CD14-positive monocyte (primary cell): ENCODE measurements at regions not wholly inside any gene's neighbourhood (a gene's known extent, or its start where the extent isn't known, plus 50 kb on each side); places are given as distances from the start of the nearest gene placed in this dataset.

Experiments used
- DNase-seq, 3 donors: peaks; one replicate each; pipeline ENCODE4 v3.0.0-alpha.2; 2011 to 2022
- H2AFZ ChIP-seq: 2 replicates; pipeline ENCODE4 v1.6.0; 2012; ENCODE audit warnings: mild to moderate bottlenecking, low read depth, low read length, inconsistent platforms; ENCODE audit not compliant: insufficient read depth, poor library complexity, severe bottlenecking
- H3K27ac ChIP-seq, 2 donors: 1 replicate in 1 of 2; 2 replicates in 1 of 2; pipeline ENCODE4 v1.5.1; 2012 to 2013; ENCODE audit warnings: low read length in 2 of 2, control low read depth in 1 of 2, inconsistent platforms in 1 of 2, low read depth in 1 of 2, mild to moderate bottlenecking in 1 of 2
- H3K27me3 ChIP-seq, 2 donors: one replicate each; pipeline versions ENCODE4 v1.6.0 to v1.6.1; 2011 to 2013; ENCODE audit warnings: low read length in 2 of 2; ENCODE audit not compliant: control insufficient read depth in 2 of 2, insufficient read depth in 2 of 2
- H3K36me3 ChIP-seq, 2 donors: replicated peaks in 1 of 2; 1 replicate in 1 of 2; 2 replicates in 1 of 2; pipeline versions ENCODE4 v1.5.1 to v1.6.1; 2012 to 2013; ENCODE audit warnings: low read length in 2 of 2, control low read depth in 1 of 2, inconsistent platforms in 1 of 2, mild to moderate bottlenecking in 1 of 2; ENCODE audit not compliant: insufficient read depth in 2 of 2, control insufficient read depth in 1 of 2
- H3K4me1 ChIP-seq, 2 donors: 1 replicate in 1 of 2; 2 replicates in 1 of 2; pipeline versions ENCODE4 v1.5.1 to v1.6.1; 2012 to 2013; ENCODE audit warnings: low read length in 2 of 2, control low read depth in 1 of 2, inconsistent platforms in 1 of 2, mild to moderate bottlenecking in 1 of 2, moderate library complexity in 1 of 2; ENCODE audit not compliant: insufficient read depth in 2 of 2, control insufficient read depth in 1 of 2
- H3K4me2 ChIP-seq: replicated peaks from 2 replicates; pipeline ENCODE3; 2012; ENCODE audit warnings: low read length, moderate library complexity, mild to moderate bottlenecking; ENCODE audit not compliant: poor library complexity, severe bottlenecking; ENCODE audit errors: extremely low read depth
- H3K4me3 ChIP-seq, 3 experiments: fragments of 200-600 bp in 1 of 3; sonication (generic) in 1 of 3; replicated peaks in 1 of 3; 1 replicate in 2 of 3; 2 replicates in 1 of 3; pipeline ENCODE4 v1.5.1; 2011 to 2013; ENCODE audit warnings: low read length in 3 of 3, mild to moderate bottlenecking in 3 of 3, control low read depth in 2 of 3, low read depth in 2 of 3, inconsistent platforms in 1 of 3, moderate library complexity in 1 of 3
- H3K79me2 ChIP-seq: 2 replicates; pipeline ENCODE4 v1.6.0; 2012; ENCODE audit warnings: mild to moderate bottlenecking, control low read depth, inconsistent platforms, low read length, moderate library complexity; ENCODE audit not compliant: insufficient read depth
- H3K9ac ChIP-seq: 2 replicates; pipeline ENCODE4 v1.6.0; 2017; ENCODE audit warnings: low read length, mild to moderate bottlenecking; ENCODE audit not compliant: insufficient read depth, poor library complexity, severe bottlenecking
- H3K9me3 ChIP-seq, 2 donors: replicated peaks in 1 of 2; 1 replicate in 1 of 2; 2 replicates in 1 of 2; pipeline versions ENCODE4 v1.5.1 to v1.6.1; 2012 to 2013; ENCODE audit warnings: low read length in 2 of 2, control low read depth in 1 of 2; ENCODE audit not compliant: control insufficient read depth in 1 of 2, insufficient read depth in 1 of 2
- H4K20me1 ChIP-seq: 2 replicates; pipeline ENCODE4 v1.6.0; 2012; ENCODE audit warnings: mild to moderate bottlenecking, low read length, control low read depth, moderate library complexity; ENCODE audit not compliant: insufficient read depth
- H3K27ac Mint-ChIP-seq, 7 donors: one replicate each; pipeline ENCODE4 v1.8.0; 2020; ENCODE audit warnings: mild to moderate bottlenecking in 7 of 7, mixed read lengths in 7 of 7, moderate library complexity in 6 of 7, inconsistent platforms in 2 of 7
- H3K27me3 Mint-ChIP-seq, 3 donors: one replicate each; pipeline ENCODE4 v1.8.0; 2021 to 2022; ENCODE audit warnings: low read depth in 3 of 3, mild to moderate bottlenecking in 3 of 3, mixed read lengths in 3 of 3, moderate library complexity in 3 of 3, inconsistent platforms in 1 of 3
- H3K36me3 Mint-ChIP-seq, 2 donors: one replicate each; pipeline ENCODE4 v1.8.0; 2020; ENCODE audit warnings: mixed read lengths in 2 of 2, inconsistent platforms in 1 of 2, mild to moderate bottlenecking in 1 of 2
- H3K4me1 Mint-ChIP-seq: one replicate; pipeline ENCODE4 v1.8.0; 2020; ENCODE audit warnings: mild to moderate bottlenecking, mixed read lengths
- H3K4me3 Mint-ChIP-seq, 2 donors: one replicate each; pipeline ENCODE4 v1.8.0; 2020; ENCODE audit warnings: mild to moderate bottlenecking in 2 of 2, mixed read lengths in 2 of 2, moderate library complexity in 1 of 2
- H3K9me3 Mint-ChIP-seq, 7 donors: one replicate each; pipeline ENCODE4 v1.8.0; 2020 to 2022; ENCODE audit warnings: mixed read lengths in 7 of 7, mild to moderate bottlenecking in 6 of 7, moderate library complexity in 6 of 7, inconsistent platforms in 2 of 7
- CTCF ChIP-seq: fragments of 200-600 bp; IDR thresholded peaks from one replicate; pipeline ENCODE4 v1.8.0; 2022; ENCODE audit warnings: antibody characterized with exemption, mild to moderate bottlenecking
- WGBS: methylation state at CpG from one replicate; pipeline ENCODE4 v1.1.5; 2013; ENCODE audit warnings: missing lambda C conversion rate; ENCODE audit not compliant: insufficient coverage; 5-methylcytosine and 5-hydroxymethylcytosine counted together
- intact Hi-C, 2 donors: fragments of 100-400 bp; cut with micrococcal nuclease; formaldehyde crosslinking; loops; one replicate each; pipeline versions ENCODE4 v1.15.0 to v1.15.1; 2023

DNA sequence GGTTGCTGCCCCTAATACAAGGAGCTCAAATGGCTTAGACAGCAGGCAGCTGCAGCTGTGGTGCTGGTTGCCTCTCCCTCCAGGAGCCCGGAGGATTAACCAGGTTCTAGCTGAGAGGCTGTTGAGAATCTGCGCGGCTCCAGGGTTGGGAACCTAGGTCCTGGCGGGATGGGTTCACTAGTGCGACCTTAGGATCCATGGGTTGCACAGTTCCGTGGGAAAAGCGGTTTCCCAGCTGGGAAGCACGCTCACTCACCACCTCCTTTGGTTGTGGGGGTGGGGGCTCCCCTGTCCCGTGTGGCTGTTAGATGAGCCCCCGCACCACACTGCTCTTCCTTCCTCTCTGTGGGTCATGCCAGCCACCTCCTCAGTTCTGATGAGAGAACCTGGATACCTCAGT lies 375.1 kb upstream of the ARRDC4 start:
- Histone ChIP-seq H3K27ac (no peak overlapping the region), H4K20me1 (no peaks in the 10 kb centered on the region), H3K27me3 (no peaks in the 10 kb centered on the region), H3K9me3 (peaks cover 15 to 18% of the 10 kb centered on the region in 2 donors), H3K4me2 (no peak overlapping the region), H3K4me3 (no peak overlapping the region), H2AFZ (no peak overlapping the region), H3K79me2 (no peaks in the 10 kb centered on the region), H3K9ac (no peak overlapping the region), H3K36me3 (no peaks in the 10 kb centered on the region), H3K4me1 (no peaks in the 10 kb centered on the region)
- Mint-ChIP-seq H3K36me3 (no peaks in the 10 kb centered on the region), H3K4me1 (no peaks in the 10 kb centered on the region), H3K4me3 (no peak overlapping the region), H3K27me3 (peaks cover 0 to 3% (median 0%) of the 10 kb centered on the region in 3 donors), H3K27ac (no peak overlapping the region), H3K9me3 (peaks cover 6 to 33% (median 12%) of the 10 kb centered on the region in 7 donors)
- intact Hi-C loops, result no loop called here
- no peak for TF ChIP-seq CTCF
- 97% methylated on average over 4 of the region's 10 CpGs for WGBS
- DNase-seq, result no peak

- no peaks in the 10 kb centered on the region for H3K27me3 Mint-ChIP-seq
- no peaks in the 10 kb centered on the region for H3K4me1 ChIP-seq
- 100% methylated on average over 2 of the region's 4 CpGs for WGBS
- no peaks in the 10 kb centered on the region for H3K27me3 ChIP-seq
- H3K4me3 Mint-ChIP-seq, result no peak overlapping the region
- no peaks in the 10 kb centered on the region for H3K79me2 ChIP-seq
- H2AFZ ChIP-seq, result no peak overlapping the region
- H3K27ac ChIP-seq, result no peak overlapping the region
- no peak for TF ChIP-seq CTCF
- H3K27ac Mint-ChIP-seq, result no peak overlapping the region
- H4K20me1 ChIP-seq, result no peaks in the 10 kb centered on the region
- no peak for DNase-seq
- no peaks in the 10 kb centered on the region for H3K4me1 Mint-ChIP-seq
- H3K36me3 ChIP-seq, result no peaks in the 10 kb centered on the region
- no peaks in the 10 kb centered on the region for H3K36me3 Mint-ChIP-seq
- H3K9me3 Mint-ChIP-seq, result peaks cover 0 to 6% (median 2%) of the 10 kb centered on the region in 7 donors
- peaks cover 0 to 6% of the 10 kb centered on the region in 2 donors for H3K9me3 ChIP-seq
- intact Hi-C loops, result no loop called here
- no peak overlapping the region for H3K4me3 ChIP-seq
- H3K4me2 ChIP-seq, result no peak overlapping the region
- no peak overlapping the region for H3K9ac ChIP-seq
Measured at GRCh38 chr15:97592778-97593177, 367.7 kb upstream of the ARRDC4 start.
